ENCODE measurements at regions not wholly inside any gene's neighbourhood (a gene's known extent, or its start where the extent isn't known, plus 50 kb on each side); places are given as distances from the start of the nearest gene placed in this dataset.

- TF ChIP-seq CTCF (IDR thresholded peaks at IDR 0.05; ENCODE audit: poor library complexity) (no peak), EZH2 (IDR thresholded peaks at IDR 0.05; ENCODE audit: borderline replicate concordance) (no peak), EZH2phosphoT487 (IDR thresholded peaks at IDR 0.05; ENCODE audit: low read depth, severe bottlenecking, unreplicated experiment) (no peak)
These were observed 1431.7 kb upstream of the B3GALT2 start for GRCh38 chr1:194618101-194618500.
